ENCODE measurements at regions not wholly inside any gene's neighbourhood (a gene's known extent, or its start where the extent isn't known, plus 50 kb on each side); places are given as distances from the start of the nearest gene placed in this dataset.
"Not testable (repeated sequence)": the region's sequence is repeated elsewhere in the genome, so short reads cannot be mapped to it uniquely, and the experiment has no call there.

GRCh38 chr14:43022094-43022800, 1415.6 kb downstream of the LRFN5 start:
- DNase-seq = no peak

- no peak for DNase-seq
These were observed 1413.2 kb downstream of the LRFN5 start for GRCh38 chr14:43019826-43020225.

DNA sequence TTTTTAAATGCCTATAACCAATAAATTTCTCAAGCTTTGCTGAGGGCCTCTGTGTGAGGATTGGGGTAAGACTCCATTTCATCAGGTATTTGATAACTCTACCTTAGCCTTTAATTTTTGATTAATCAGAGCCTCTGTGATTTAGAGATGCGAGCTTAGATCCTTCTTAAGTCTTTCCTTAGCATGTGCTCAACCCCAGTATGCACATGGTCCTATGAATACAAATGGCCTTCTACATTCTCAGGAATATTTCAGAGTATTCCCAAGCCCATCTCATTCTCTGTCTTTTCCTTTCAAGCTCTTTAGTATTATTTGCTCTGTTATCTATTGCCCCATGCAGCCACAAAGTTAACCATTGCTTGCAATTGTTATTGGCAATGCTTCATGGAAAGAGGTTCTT, 1407.7 kb downstream of the LRFN5 start:
- no peak for DNase-seq

DNA sequence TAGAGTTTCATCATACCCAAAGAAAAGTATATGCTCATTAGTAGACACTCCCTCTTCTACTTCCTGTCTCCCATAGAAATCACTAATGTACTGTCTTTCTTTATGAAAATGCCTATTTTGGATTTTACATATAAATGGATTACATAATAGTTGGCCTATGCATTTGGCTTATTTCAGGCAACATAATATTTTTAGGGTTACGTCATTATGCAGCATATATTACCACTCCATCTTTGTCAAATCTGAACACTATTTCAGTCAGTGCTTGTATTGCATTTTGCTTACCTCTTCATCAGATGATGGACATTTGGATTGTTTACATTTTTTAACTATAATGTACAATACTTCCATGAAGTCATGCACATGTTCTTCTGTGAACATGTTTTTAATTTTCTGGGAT, 1406.1 kb downstream of the LRFN5 start:
- no peak for DNase-seq

GRCh38 chr14:43005807-43006206, 1399.1 kb downstream of the LRFN5 start:
- peak; percentile 23 for DNase-seq

- DNase-seq = no peak
These were observed 1397.2 kb downstream of the LRFN5 start for GRCh38 chr14:43003845-43004244.

DNA sequence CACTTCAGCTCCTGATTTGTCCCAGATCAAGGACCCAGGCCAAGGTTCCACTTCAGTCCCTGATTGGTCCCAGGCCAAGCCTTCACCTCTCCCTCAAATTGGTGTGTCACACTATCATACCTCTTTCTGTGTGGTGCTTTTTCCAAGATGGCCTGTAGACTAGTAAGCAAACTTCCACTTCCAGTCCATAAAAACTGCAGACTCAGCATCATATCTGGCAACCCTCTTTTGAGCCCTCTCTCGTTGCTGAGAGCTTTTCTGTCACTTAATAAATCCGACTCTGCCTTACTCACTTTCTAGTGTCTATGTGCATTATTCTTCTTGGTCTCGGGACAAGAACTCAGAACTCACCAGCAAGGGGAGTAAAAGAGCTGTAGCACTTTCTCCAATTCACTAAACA, 1395.1 kb downstream of the LRFN5 start:
- no peak for DNase-seq

GRCh38 chr14:42994051-42994736, 1387.5 kb downstream of the LRFN5 start:
- DNase-seq = peak; percentile 95

GRCh38 chr14:42992930-42993329, 1386.3 kb downstream of the LRFN5 start:
- DNase-seq = no peak

DNA sequence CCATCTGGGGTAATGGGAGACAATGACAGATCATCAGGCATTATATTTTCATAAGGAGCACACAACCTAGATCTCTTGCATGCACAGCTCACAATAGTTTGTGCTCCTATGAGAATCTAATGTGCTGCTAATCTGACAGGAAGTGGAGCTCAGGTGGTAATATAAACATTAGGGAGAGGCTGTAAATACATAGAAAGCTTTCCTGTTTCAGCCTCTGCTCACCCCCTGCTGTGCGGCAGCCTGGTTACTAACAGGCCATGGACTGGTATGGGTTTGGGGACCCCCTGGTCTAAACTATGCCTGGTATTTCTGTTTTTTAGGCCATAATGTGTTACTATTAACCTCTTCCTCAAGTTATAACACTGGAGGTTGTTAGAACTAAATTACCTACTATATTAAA, 1373.7 kb downstream of the LRFN5 start:
- DNase-seq = peak; percentile 59

- DNase-seq = not testable (repeated sequence)
These were observed 1366.5 kb downstream of the LRFN5 start for GRCh38 chr14:42973171-42973570.

GRCh38 chr14:42965512-42965911, 1358.8 kb downstream of the LRFN5 start:
- no peak for DNase-seq

- no peak for DNase-seq
These were observed 1354.8 kb downstream of the LRFN5 start for GRCh38 chr14:42961509-42961908.

- no peak for DNase-seq
These were observed 1343.7 kb downstream of the LRFN5 start for GRCh38 chr14:42950363-42950762.

DNA sequence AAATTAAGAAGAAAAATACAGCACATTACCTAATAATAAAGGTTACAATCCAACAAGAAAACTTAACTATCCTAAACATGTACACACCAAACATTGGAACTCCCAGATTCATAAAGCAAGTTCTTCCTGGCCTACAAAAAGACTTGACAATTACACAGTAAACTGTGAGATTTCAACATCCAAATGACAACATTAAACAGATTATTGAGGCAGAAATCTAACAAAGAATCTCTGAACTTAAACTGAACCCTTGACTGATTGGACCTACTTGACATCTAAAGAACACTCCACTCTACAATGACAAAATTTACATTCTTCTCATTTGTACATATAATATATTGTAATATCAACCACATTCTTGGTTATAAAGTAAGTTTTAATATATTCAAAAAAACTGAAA, 1341.3 kb downstream of the LRFN5 start:
- no peak for DNase-seq

DNA sequence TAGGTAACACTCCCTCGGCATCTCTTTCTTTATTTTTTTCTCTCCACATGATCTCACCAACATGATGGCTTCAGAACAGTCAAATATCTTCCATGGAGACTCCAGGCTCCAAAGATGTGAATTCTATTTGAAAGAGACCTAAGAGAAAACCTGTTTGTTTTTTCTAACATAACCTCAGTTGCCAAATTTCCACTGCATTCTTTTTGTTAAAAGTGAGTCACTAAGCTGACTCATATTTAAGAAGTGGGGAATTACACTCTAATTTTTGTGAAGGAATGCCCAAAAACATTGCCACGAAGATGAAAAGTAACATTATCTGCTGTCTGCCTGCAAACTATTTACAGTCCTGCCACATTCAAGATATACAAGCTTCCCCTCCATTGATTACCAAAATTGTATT, 1337.6 kb downstream of the LRFN5 start:
- DNase-seq = peak; percentile 46

- DNase-seq = no peak
These were observed 1324.6 kb downstream of the LRFN5 start for GRCh38 chr14:42931308-42931707.

DNA sequence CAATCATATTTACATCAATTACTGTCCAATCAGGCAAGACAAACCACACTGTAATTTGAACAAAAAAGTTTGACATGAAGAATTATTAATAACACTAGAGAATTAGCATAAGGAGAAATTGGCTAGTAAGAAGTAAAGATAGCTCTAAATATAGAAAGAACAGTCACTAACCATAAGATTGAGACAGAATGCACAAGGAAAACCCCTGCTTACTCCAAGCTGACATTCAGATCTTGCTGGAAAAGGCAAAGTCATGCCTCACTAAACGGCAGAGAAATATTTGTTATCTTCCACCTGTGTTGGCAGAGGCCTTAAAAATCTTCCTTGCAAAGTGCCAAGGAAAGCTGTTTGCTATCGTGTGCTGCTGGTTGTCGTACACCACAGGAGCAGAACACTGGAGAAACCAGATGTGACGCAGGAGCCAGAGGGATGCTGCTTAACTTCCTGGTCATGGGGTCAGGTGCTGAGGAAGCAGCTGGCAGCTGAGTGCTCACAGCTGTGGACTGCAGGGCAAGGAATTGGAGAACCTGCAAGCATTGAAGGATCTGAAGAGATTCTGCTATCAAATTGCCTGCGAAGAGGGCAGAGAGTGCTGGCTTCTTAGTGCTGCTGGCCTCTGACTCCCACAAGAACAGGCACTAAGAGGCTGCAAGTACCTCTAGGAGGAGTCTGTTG, 1323.3 kb downstream of the LRFN5 start:
- DNase-seq = no peak

DNA sequence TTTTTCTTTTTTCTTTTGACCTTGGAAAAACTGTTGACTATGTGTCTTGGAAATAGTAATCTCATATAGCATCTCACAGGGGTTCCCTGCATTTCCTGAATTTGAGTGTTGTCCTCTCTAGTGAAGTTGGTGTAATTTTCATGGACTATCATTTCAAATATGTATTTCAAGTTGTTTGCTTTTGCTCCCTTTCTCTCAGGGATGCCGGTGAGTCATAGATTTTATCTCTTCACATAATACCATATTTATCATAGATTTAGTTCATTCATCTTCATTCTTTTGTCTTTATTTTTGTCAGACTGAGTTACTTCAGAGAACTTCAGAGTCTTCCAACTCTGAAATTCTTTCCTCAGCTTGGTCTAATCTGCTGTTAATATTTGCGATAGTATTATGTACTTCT, 1320.6 kb downstream of the LRFN5 start:
- DNase-seq = peak; percentile 19

- DNase-seq = no peak
These were observed 1315.2 kb downstream of the LRFN5 start for GRCh38 chr14:42921901-42922300.

GRCh38 chr14:42918615-42919014, 1311.9 kb downstream of the LRFN5 start:
- no peak for DNase-seq

- DNase-seq = peak; percentile 2
These were observed 1305.0 kb downstream of the LRFN5 start for GRCh38 chr14:42911642-42912041.

GRCh38 chr14:42909659-42910058, 1303.0 kb downstream of the LRFN5 start:
- no peak for DNase-seq

DNA sequence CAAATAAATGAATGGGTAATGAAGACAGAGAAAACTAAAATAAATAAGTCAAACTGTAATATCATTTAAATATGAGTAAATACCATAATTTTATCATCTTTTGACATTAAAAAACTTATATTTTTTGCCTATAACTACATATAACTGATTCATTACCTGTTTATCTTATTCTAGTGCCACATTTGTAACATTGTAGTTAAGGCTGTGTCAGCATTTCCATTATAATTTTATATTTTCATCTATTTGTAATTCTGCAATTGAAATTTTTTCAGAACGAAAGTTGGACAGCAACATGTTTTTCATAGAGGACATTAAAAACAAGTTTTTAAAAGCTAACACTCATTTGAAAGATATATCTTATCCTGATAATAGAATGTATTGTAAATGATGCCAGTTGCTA, 1286.5 kb downstream of the LRFN5 start:
- DNase-seq = no peak
